NT2/D1 (cell line): ENCODE measurements at regions not wholly inside any gene's neighbourhood (a gene's known extent, or its start where the extent isn't known, plus 50 kb on each side); places are given as distances from the start of the nearest gene placed in this dataset.

ENCODE experiments used
- SUZ12 ChIP-seq: IDR thresholded peaks from 2 replicates; pipeline ENCODE4 v1.6.1; 2011; ENCODE audit not compliant: insufficient read length, insufficient read depth; ENCODE audit errors: extremely low read depth
- YY1 ChIP-seq: IDR thresholded peaks from 2 replicates; pipeline ENCODE4 v1.6.1; 2011; ENCODE audit not compliant: insufficient read length, insufficient read depth
- ZNF274 ChIP-seq: IDR thresholded peaks from 2 replicates; pipeline ENCODE4 v1.6.1; 2011; ENCODE audit warnings: mild to moderate bottlenecking, low read depth, low read length

DNA sequence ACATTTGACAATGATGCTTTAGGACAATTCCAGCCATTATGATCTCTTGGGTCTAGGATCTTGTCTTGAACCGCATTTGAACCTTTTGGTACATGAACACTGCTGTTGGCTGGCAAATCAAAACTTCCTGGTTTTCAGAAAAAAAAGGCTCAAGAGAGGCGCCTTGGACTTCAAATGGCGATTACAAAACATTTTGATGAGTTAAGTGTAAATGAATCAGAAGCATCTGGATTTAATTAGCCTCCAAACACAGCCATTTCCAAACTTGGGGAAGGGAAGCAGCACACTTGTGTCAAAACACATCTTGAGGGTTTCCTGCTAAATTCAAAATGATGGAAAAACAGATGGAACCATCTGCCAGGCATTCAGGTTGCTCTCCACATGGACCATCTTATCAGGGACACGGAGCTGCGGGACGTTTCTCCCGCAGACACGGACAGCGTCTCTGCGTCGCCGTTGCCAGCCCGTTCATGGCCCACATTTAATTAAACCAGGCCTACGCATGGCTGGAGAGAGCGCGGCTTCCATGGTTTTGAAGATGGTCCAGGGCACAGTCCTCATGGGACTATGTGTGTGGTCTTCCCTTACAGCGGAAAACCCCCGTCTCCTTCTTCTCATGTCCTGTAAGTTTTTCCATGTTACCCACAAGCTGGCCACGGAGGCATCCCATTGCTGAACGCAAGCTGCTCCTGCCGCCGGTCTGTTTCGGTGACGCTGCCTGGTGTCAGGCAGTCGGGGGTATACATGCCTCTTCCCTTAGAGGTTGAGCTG is 55.8 kb upstream of the PTCH1 start:
- TF ChIP-seq SUZ12 (no peak), ZNF274 (no peak), YY1 (no peak)
